DND-41 (cell line): ENCODE measurements at regions not wholly inside any gene's neighbourhood (a gene's known extent, or its start where the extent isn't known, plus 50 kb on each side); places are given as distances from the start of the nearest gene placed in this dataset.
"Not testable (repeated sequence)": the region's sequence is repeated elsewhere in the genome, so short reads cannot be mapped to it uniquely, and the experiment has no call there.

Experiments used
- ATAC-seq: fragments of 200-7000 bp; cut with Tn5 transposase; 3 replicates; pipeline ENCODE4 v1.9.1; 2021; ENCODE audit warnings: low read depth; ENCODE audit not compliant: insufficient read depth
- DNase-seq: peaks from one replicate; pipeline ENCODE4 v3.0.0-alpha.2; 2020
- H2AFZ ChIP-seq: 2 replicates; pipeline ENCODE4 v1.6.0; 2012; ENCODE audit warnings: low read depth, low read length
- H3K27ac ChIP-seq: 2 replicates; pipeline ENCODE4 v1.5.1; 2012; ENCODE audit warnings: low read length, inconsistent platforms
- H3K27me3 ChIP-seq: fragments of 200-600 bp; sonication (generic); 2 replicates; pipeline ENCODE4 v1.6.0; 2012; ENCODE audit warnings: low read length, mild to moderate bottlenecking, inconsistent platforms; ENCODE audit not compliant: insufficient read depth, poor library complexity
- H3K36me3 ChIP-seq: 2 replicates; pipeline ENCODE4 v1.5.1; 2012; ENCODE audit warnings: low read length, inconsistent platforms; ENCODE audit not compliant: insufficient read depth
- H3K4me1 ChIP-seq: 2 replicates; pipeline ENCODE4 v1.5.1; 2012; ENCODE audit warnings: mild to moderate bottlenecking, low read length; ENCODE audit not compliant: insufficient read depth
- H3K4me2 ChIP-seq: 2 replicates; pipeline ENCODE4 v1.6.0; 2012; ENCODE audit warnings: mild to moderate bottlenecking, moderate library complexity, low read length, inconsistent platforms; ENCODE audit not compliant: insufficient read depth
- H3K4me3 ChIP-seq, 2 experiments: fragments of 200-600 bp in 1 of 2; shearing (Covaris generic) in 1 of 2; 2 replicates each; pipeline ENCODE4 v1.5.1; 2012 to 2016; ENCODE audit warnings: inconsistent platforms in 2 of 2, low read length in 2 of 2, mild to moderate bottlenecking in 2 of 2, low read depth in 1 of 2, moderate library complexity in 1 of 2
- H3K79me2 ChIP-seq: 2 replicates; pipeline ENCODE4 v1.6.0; 2012; ENCODE audit warnings: low read length, inconsistent platforms; ENCODE audit not compliant: insufficient read depth
- H3K9ac ChIP-seq: 2 replicates; pipeline ENCODE4 v1.6.0; 2012; ENCODE audit warnings: low read depth, mild to moderate bottlenecking, inconsistent platforms, low read length, moderate library complexity
- H3K9me3 ChIP-seq: 2 replicates; pipeline ENCODE4 v1.5.1; 2012; ENCODE audit warnings: low read length, moderate library complexity, mild to moderate bottlenecking, inconsistent platforms; ENCODE audit not compliant: insufficient read depth, severe bottlenecking
- H4K20me1 ChIP-seq: 2 replicates; pipeline ENCODE4 v1.6.0; 2012; ENCODE audit warnings: low read length; ENCODE audit not compliant: insufficient read depth
- CTCF ChIP-seq: IDR thresholded peaks from 2 replicates; pipeline ENCODE4 v1.5.1; 2012; ENCODE audit warnings: borderline replicate concordance, low read length, moderate library complexity, mild to moderate bottlenecking; ENCODE audit not compliant: poor library complexity, severe bottlenecking; ENCODE audit errors: extremely low read depth
- EZH2 ChIP-seq: IDR thresholded peaks from 3 replicates; pipeline ENCODE4 v1.6.1; 2012; ENCODE audit warnings: borderline replicate concordance, low read depth, mild to moderate bottlenecking, moderate library complexity, low read length, inconsistent platforms; ENCODE audit not compliant: severe bottlenecking

GRCh38 chr2:204145791-204146190 lies 209.2 kb downstream of the ICOS start:
- H4K20me1 ChIP-seq: no peaks in the 10 kb centered on the region
- H3K27me3 ChIP-seq: peaks cover 11% of the 10 kb centered on the region
- ATAC-seq: no peak
- H3K4me1 ChIP-seq: peaks cover 3% of the 10 kb centered on the region; the same call in 1 of the 2 replicates
- H3K27ac ChIP-seq: no peak overlapping the region
- H3K9me3 ChIP-seq: no peaks in the 10 kb centered on the region
- no peak overlapping the region for H3K4me2 ChIP-seq
- no peak overlapping the region for H2AFZ ChIP-seq
- H3K79me2 ChIP-seq: no peaks in the 10 kb centered on the region
- TF ChIP-seq EZH2 (no peak), CTCF (no peak)
- DNase-seq: no peak
- H3K36me3 ChIP-seq: no peaks in the 10 kb centered on the region
- H3K9ac ChIP-seq: no peak overlapping the region
- H3K4me3 ChIP-seq: no peak overlapping the region

GRCh38 chr2:204147040-204147439 lies 210.5 kb downstream of the ICOS start:
- H3K4me3 ChIP-seq, H3K9ac ChIP-seq, H3K79me2 ChIP-seq, ATAC-seq, H3K4me2 ChIP-seq, H3K9me3 ChIP-seq, H3K36me3 ChIP-seq, H3K27ac ChIP-seq, H2AFZ ChIP-seq, H3K4me1 ChIP-seq, H4K20me1 ChIP-seq, DNase-seq: not testable (repeated sequence)
- peaks cover 12% of the 10 kb centered on the region for H3K27me3 ChIP-seq

GRCh38 chr2:204150721-204151120 lies 214.2 kb downstream of the ICOS start:
- no peaks in the 10 kb centered on the region for H3K79me2 ChIP-seq
- no peaks in the 10 kb centered on the region for H3K4me1 ChIP-seq
- H3K27me3 ChIP-seq: peaks cover 6% of the 10 kb centered on the region
- no peak for ATAC-seq
- H3K27ac ChIP-seq: no peak overlapping the region
- no peak overlapping the region for H3K4me3 ChIP-seq
- H2AFZ ChIP-seq: no peak overlapping the region
- no peak overlapping the region for H3K4me2 ChIP-seq
- TF ChIP-seq CTCF: no peak
- no peak for TF ChIP-seq EZH2
- no peaks in the 10 kb centered on the region for H4K20me1 ChIP-seq
- H3K36me3 ChIP-seq: no peaks in the 10 kb centered on the region
- no peak for DNase-seq
- no peak overlapping the region for H3K9ac ChIP-seq
- no peaks in the 10 kb centered on the region for H3K9me3 ChIP-seq

GRCh38 chr2:204152616-204153015 lies 216.1 kb downstream of the ICOS start:
- Histone ChIP-seq H3K4me2 (no peak overlapping the region), H3K4me1 (no peaks in the 10 kb centered on the region), H3K27me3 (peaks cover 3% of the 10 kb centered on the region), H2AFZ (no peak overlapping the region), H3K79me2 (no peaks in the 10 kb centered on the region), H4K20me1 (no peaks in the 10 kb centered on the region), H3K4me3 (no peak overlapping the region), H3K9ac (no peak overlapping the region), H3K27ac (no peak overlapping the region), H3K9me3 (no peaks in the 10 kb centered on the region), H3K36me3 (no peaks in the 10 kb centered on the region)
- DNase-seq: no peak
- no peak for TF ChIP-seq EZH2
- TF ChIP-seq CTCF: no peak
- ATAC-seq: no peak
